ENCODE measurements at regions not wholly inside any gene's neighbourhood (a gene's known extent, or its start where the extent isn't known, plus 50 kb on each side); places are given as distances from the start of the nearest gene placed in this dataset.

GRCh38 chr5:160957312-160957861, 105.4 kb upstream of the ATP10B start:
- no peaks in the 10 kb centered on the region for H3K36me3 ChIP-seq (ENCODE audit: insufficient read depth, low read length)
- H3K9ac ChIP-seq (ENCODE audit: low read depth, low read length), result no peak overlapping the region
- no peaks in the 10 kb centered on the region for H4K20me1 ChIP-seq (ENCODE audit: insufficient read depth, low read length)
- H3K9me3 ChIP-seq (ENCODE audit: insufficient read depth, low read length, severe bottlenecking), result no peaks in the 10 kb centered on the region
- no peaks in the 10 kb centered on the region for H3K4me1 ChIP-seq (ENCODE audit: insufficient read depth, low read length)
- DNase-seq (no peak), ATAC-seq (ENCODE audit: insufficient read depth, low read depth) (no peak)
- H3K27ac ChIP-seq (ENCODE audit: low read length), result no peak overlapping the region
- no peaks in the 10 kb centered on the region for H3K79me2 ChIP-seq (ENCODE audit: insufficient read depth, low read length)
- H3K4me2 ChIP-seq (ENCODE audit: insufficient read depth, low read length), result no peak overlapping the region
- no peak for TF ChIP-seq CTCF (IDR thresholded peaks at IDR 0.05; ENCODE audit: borderline replicate concordance, extremely low read depth, low read length, poor library complexity, severe bottlenecking)
- no peak for TF ChIP-seq EZH2 (IDR thresholded peaks at IDR 0.05; ENCODE audit: borderline replicate concordance, low read depth, low read length, severe bottlenecking)
- H3K27me3 ChIP-seq (ENCODE audit: insufficient read depth, low read length, poor library complexity), result no peaks in the 10 kb centered on the region
- no peak overlapping the region; the same call in 1 of the 2 replicates for H2AFZ ChIP-seq (ENCODE audit: low read depth, low read length)
- no peak overlapping the region for H3K4me3 ChIP-seq (ENCODE audit: low read depth in 1 of 2, low read length in 2 of 2)

- H3K9me3 ChIP-seq (ENCODE audit: insufficient read depth, low read length, severe bottlenecking), result no peaks in the 10 kb centered on the region
- DNase-seq (no peak), ATAC-seq (ENCODE audit: insufficient read depth, low read depth) (no peak)
- no peak overlapping the region for H3K4me3 ChIP-seq (ENCODE audit: low read depth in 1 of 2, low read length in 2 of 2)
- no peaks in the 10 kb centered on the region for H3K27me3 ChIP-seq (ENCODE audit: insufficient read depth, low read length, poor library complexity)
- H3K4me1 ChIP-seq (ENCODE audit: insufficient read depth, low read length), result no peaks in the 10 kb centered on the region
- no peak overlapping the region for H3K4me2 ChIP-seq (ENCODE audit: insufficient read depth, low read length)
- no peaks in the 10 kb centered on the region for H3K79me2 ChIP-seq (ENCODE audit: insufficient read depth, low read length)
- no peak overlapping the region for H2AFZ ChIP-seq (ENCODE audit: low read depth, low read length)
- H3K27ac ChIP-seq (ENCODE audit: low read length), result no peak overlapping the region
- no peaks in the 10 kb centered on the region for H4K20me1 ChIP-seq (ENCODE audit: insufficient read depth, low read length)
- no peak for TF ChIP-seq CTCF (IDR thresholded peaks at IDR 0.05; ENCODE audit: borderline replicate concordance, extremely low read depth, low read length, poor library complexity, severe bottlenecking)
- no peak for TF ChIP-seq EZH2 (IDR thresholded peaks at IDR 0.05; ENCODE audit: borderline replicate concordance, low read depth, low read length, severe bottlenecking)
- no peak overlapping the region for H3K9ac ChIP-seq (ENCODE audit: low read depth, low read length)
- H3K36me3 ChIP-seq (ENCODE audit: insufficient read depth, low read length), result no peaks in the 10 kb centered on the region
Measured at GRCh38 chr5:160956051-160956450, 104.0 kb upstream of the ATP10B start.

GRCh38 chr5:160950311-160950710, 98.3 kb upstream of the ATP10B start:
- Histone ChIP-seq H3K36me3 (ENCODE audit: insufficient read depth, low read length) (no peaks in the 10 kb centered on the region), H3K9me3 (ENCODE audit: insufficient read depth, low read length, severe bottlenecking) (peaks cover 8% of the 10 kb centered on the region), H3K27ac (ENCODE audit: low read length) (no peak overlapping the region), H3K4me3 (ENCODE audit: low read depth in 1 of 2, low read length in 2 of 2) (no peak overlapping the region), H3K79me2 (ENCODE audit: insufficient read depth, low read length) (no peaks in the 10 kb centered on the region), H3K4me1 (ENCODE audit: insufficient read depth, low read length) (no peaks in the 10 kb centered on the region), H2AFZ (ENCODE audit: low read depth, low read length) (no peak overlapping the region), H4K20me1 (ENCODE audit: insufficient read depth, low read length) (no peaks in the 10 kb centered on the region), H3K9ac (ENCODE audit: low read depth, low read length) (no peak overlapping the region), H3K27me3 (ENCODE audit: insufficient read depth, low read length, poor library complexity) (no peaks in the 10 kb centered on the region), H3K4me2 (ENCODE audit: insufficient read depth, low read length) (no peak overlapping the region)
- TF ChIP-seq EZH2 (IDR thresholded peaks at IDR 0.05; ENCODE audit: borderline replicate concordance, low read depth, low read length, severe bottlenecking) (no peak), CTCF (IDR thresholded peaks at IDR 0.05; ENCODE audit: borderline replicate concordance, extremely low read depth, low read length, poor library complexity, severe bottlenecking) (no peak)
- ATAC-seq (ENCODE audit: insufficient read depth, low read depth) (no peak), DNase-seq (no peak)

All from DND-41 (cell line).